GM10248 (cell line): ENCODE measurements at regions not wholly inside any gene's neighbourhood (a gene's known extent, or its start where the extent isn't known, plus 50 kb on each side); places are given as distances from the start of the nearest gene placed in this dataset.

Experiments used
- CTCF ChIA-PET: fragments of 300-600 bp; sonication (Branson Sonifier 250); formaldehyde crosslinking; extraction: SDS; loops from one replicate; lab custom pipeline; 2021; ENCODE audit warnings: antibody characterized with exemption; lab: Yijun Ruan, JAX
- POLR2A ChIA-PET: fragments of 350-650 bp; sonication (Branson Sonifier 250); formaldehyde crosslinking; extraction: SDS; loops from one replicate; lab custom pipeline; 2020; ENCODE audit warnings: antibody characterized with exemption; lab: Yijun Ruan, JAX
- DNase-seq: peaks from one replicate; pipeline ENCODE4 v3.0.0; 2012; ENCODE audit errors: extremely low spot score
- TF ChIP-seq, protein P1 (sequence below): IDR thresholded peaks from 2 replicates; pipeline ENCODE4 v1.5.1; 2012; ENCODE audit warnings: mild to moderate bottlenecking, low read depth; ENCODE audit errors: extremely low read depth, missing control alignments, control extremely low read depth

DNA sequence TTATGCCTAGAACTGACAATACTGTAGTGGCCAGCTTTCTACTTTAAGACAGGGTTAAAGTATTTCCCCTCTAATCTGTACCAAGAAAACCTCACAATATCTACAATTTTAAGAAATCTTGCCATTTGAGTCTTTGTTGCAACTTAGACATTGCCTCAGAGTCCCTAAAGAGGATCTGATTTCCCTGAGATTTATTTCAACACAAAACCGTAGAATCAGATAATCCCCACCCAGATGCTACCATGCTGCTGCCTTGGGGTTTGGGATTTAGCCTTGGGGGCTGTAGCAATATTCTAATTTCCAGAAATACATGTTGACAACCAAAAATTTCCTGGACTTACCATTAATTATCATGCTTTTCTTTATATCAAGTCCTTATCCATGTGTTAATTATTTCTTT is 50.3 kb upstream of the DENND1B start:
- TF ChIP-seq, protein P1, sequence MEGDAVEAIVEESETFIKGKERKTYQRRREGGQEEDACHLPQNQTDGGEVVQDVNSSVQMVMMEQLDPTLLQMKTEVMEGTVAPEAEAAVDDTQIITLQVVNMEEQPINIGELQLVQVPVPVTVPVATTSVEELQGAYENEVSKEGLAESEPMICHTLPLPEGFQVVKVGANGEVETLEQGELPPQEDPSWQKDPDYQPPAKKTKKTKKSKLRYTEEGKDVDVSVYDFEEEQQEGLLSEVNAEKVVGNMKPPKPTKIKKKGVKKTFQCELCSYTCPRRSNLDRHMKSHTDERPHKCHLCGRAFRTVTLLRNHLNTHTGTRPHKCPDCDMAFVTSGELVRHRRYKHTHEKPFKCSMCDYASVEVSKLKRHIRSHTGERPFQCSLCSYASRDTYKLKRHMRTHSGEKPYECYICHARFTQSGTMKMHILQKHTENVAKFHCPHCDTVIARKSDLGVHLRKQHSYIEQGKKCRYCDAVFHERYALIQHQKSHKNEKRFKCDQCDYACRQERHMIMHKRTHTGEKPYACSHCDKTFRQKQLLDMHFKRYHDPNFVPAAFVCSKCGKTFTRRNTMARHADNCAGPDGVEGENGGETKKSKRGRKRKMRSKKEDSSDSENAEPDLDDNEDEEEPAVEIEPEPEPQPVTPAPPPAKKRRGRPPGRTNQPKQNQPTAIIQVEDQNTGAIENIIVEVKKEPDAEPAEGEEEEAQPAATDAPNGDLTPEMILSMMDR, result no peak
- POLR2A ChIA-PET, result no interaction called here
- DNase-seq, result no peak
- CTCF ChIA-PET, result interaction anchor here (1.1 kb wide), 1 partner anchor 44 kb away, joined by 3 read pairs; no protein-coding TSS in a partner anchor
